ENCODE measurements at regions not wholly inside any gene's neighbourhood (a gene's known extent, or its start where the extent isn't known, plus 50 kb on each side); places are given as distances from the start of the nearest gene placed in this dataset.

- Histone ChIP-seq H4K91ac (ENCODE audit: insufficient read depth, low read depth, low read length) (no peak overlapping the region), H3K4ac (ENCODE audit: low read depth, low read length) (no peak overlapping the region), H2AFZ (replicated peaks; ENCODE audit: low read length, poor library complexity) (no peak overlapping the region), H3K9me3 (ENCODE audit: control insufficient read depth, insufficient read depth, low read length) (peaks cover 5% of the 10 kb centered on the region; the same call in 1 of the 2 replicates), H3K4me1 (ENCODE audit: control insufficient read depth, insufficient read depth, low read length) (no peaks in the 10 kb centered on the region), H3K27me3 (ENCODE audit: control insufficient read depth, insufficient read depth, low read length) (no peaks in the 10 kb centered on the region), H2BK15ac (ENCODE audit: low read depth, low read length) (no peak overlapping the region), H3K9me1 (ENCODE audit: insufficient read depth, low read length) (no peaks in the 10 kb centered on the region), H4K5ac (ENCODE audit: low read depth, low read length) (no peak overlapping the region), H2BK20ac (ENCODE audit: low read depth, low read length) (no peak overlapping the region), H4K20me1 (ENCODE audit: insufficient read depth, low read length) (no peaks in the 10 kb centered on the region), H3K56ac (ENCODE audit: extremely low read depth, insufficient read depth, low read length) (no peak overlapping the region), H3K18ac (ENCODE audit: low read depth, low read length) (no peak overlapping the region), H3K79me1 (ENCODE audit: low read depth in 1 of 2, low read length in 2 of 2) (no peaks in the 10 kb centered on the region), H2BK5ac (ENCODE audit: low read depth, low read length, poor library complexity, severe bottlenecking) (no peak overlapping the region), H2BK120ac (ENCODE audit: low read depth, low read length) (no peak overlapping the region), H3K36me3 (ENCODE audit: control insufficient read depth, insufficient read depth, low read length) (no peaks in the 10 kb centered on the region), H3K4me3 (ENCODE audit: insufficient read depth, low read depth, low read length) (no peak overlapping the region), H3K4me2 (ENCODE audit: low read depth, low read length) (no peak overlapping the region), H3K14ac (replicated peaks; ENCODE audit: low read depth, low read length) (no peak overlapping the region), H3K9ac (ENCODE audit: low read depth, low read length) (no peak overlapping the region), H4K8ac (ENCODE audit: low read depth in 2 of 2, low read length in 2 of 2) (no peak overlapping the region), H2AK9ac (replicated peaks; ENCODE audit: low read depth, low read length, poor library complexity) (no peak overlapping the region), H3K23ac (ENCODE audit: low read depth, low read length) (no peak overlapping the region), H3K27ac (ENCODE audit: insufficient read depth, low read length) (no peak overlapping the region), H2AK5ac (ENCODE audit: low read depth, low read length) (no peak overlapping the region)
- ATAC-seq (ENCODE audit: low read depth): no peak
- ChIA-PET CTCF (no interaction called here), POLR2A (ENCODE audit: unreplicated experiment) (no interaction called here)
- no TSS peak for BruUV-seq (replicated peaks)
- no peak for DNase-seq
- TF ChIP-seq CHD1 (IDR thresholded peaks at IDR 0.05; ENCODE audit: low read depth, low read length): no peak
- no peak for TF ChIP-seq FOS (IDR thresholded peaks at IDR 0.05; ENCODE audit: low read depth, low read length)
- no peak for TF ChIP-seq RAD21 (IDR thresholded peaks at IDR 0.05; ENCODE audit: low read length)
- no peak for TF ChIP-seq RFX5 (IDR thresholded peaks at IDR 0.05; ENCODE audit: low read depth, low read length)
- whole genome bisulfite sequencing, 2 experiments (ENCODE audit: extremely low coverage in 2 of 2, insufficient read length in 1 of 2): 0% methylated on average over 2 of the region's 3 CpGs; no CpG with 5 or more reads in 1 of the 2 experiments
- in situ Hi-C loops (cut with MboI; ENCODE audit: low sequenced_read_pairs) (no loop called here), intact Hi-C loops (cut with micrococcal nuclease) (no loop called here), dilution Hi-C loops (cut with HindIII; ENCODE audit: low sequenced_read_pairs, unreplicated experiment) (no loop called here)
Measured at GRCh38 chr14:28102814-28103213, 663.8 kb upstream of the FOXG1 start.

Data from IMR-90 (cell line).